GM19468 (cell line): ENCODE measurements at regions not wholly inside any gene's neighbourhood (a gene's known extent, or its start where the extent isn't known, plus 50 kb on each side); places are given as distances from the start of the nearest gene placed in this dataset.

Source experiments
- ATAC-seq: cut with Tn5 transposase; IDR thresholded peaks from one replicate; pipeline ENCODE4 v1.9.1; 2021; ENCODE audit warnings: mild to moderate bottlenecking, moderate library complexity, moderate number of reproducible peaks; ENCODE audit not compliant: unreplicated experiment; ENCODE audit errors: extremely low read depth

GRCh38 chr6:44672086-44672485 is 284.6 kb downstream of the CDC5L start:
- no peak for ATAC-seq

GRCh38 chr6:44672841-44673240 is 285.3 kb downstream of the CDC5L start:
- no peak for ATAC-seq

GRCh38 chr6:44674226-44675155 is 287.0 kb downstream of the CDC5L start:
- ATAC-seq, result no peak

- ATAC-seq, result no peak
These were observed 287.9 kb downstream of the CDC5L start for GRCh38 chr6:44675449-44675848.

- no peak for ATAC-seq
These were observed 288.8 kb downstream of the CDC5L start for GRCh38 chr6:44676246-44676790.

- ATAC-seq, result no peak
These were observed 289.4 kb downstream of the CDC5L start for GRCh38 chr6:44676826-44677433.

- no peak for ATAC-seq
These were observed 290.9 kb downstream of the CDC5L start for GRCh38 chr6:44678252-44678935.

- ATAC-seq, result no peak
These were observed 292.1 kb downstream of the CDC5L start for GRCh38 chr6:44679438-44680201.

GRCh38 chr6:44680202-44680720 is 292.8 kb downstream of the CDC5L start:
- no peak for ATAC-seq

- no peak for ATAC-seq
These were observed 294.3 kb downstream of the CDC5L start for GRCh38 chr6:44681761-44682160.

GRCh38 chr6:44682280-44682679 is 294.8 kb downstream of the CDC5L start:
- no peak for ATAC-seq

- ATAC-seq, result no peak
These were observed 295.7 kb downstream of the CDC5L start for GRCh38 chr6:44682987-44683779.

- no peak for ATAC-seq
These were observed 297.7 kb downstream of the CDC5L start for GRCh38 chr6:44685213-44685612.

- no peak for ATAC-seq
These were observed 308.6 kb downstream of the CDC5L start for GRCh38 chr6:44696099-44696498.

- no peak for ATAC-seq
These were observed 309.2 kb downstream of the CDC5L start for GRCh38 chr6:44696686-44697085.

GRCh38 chr6:44697327-44697726 is 309.8 kb downstream of the CDC5L start:
- ATAC-seq, result no peak

- no peak for ATAC-seq
These were observed 311.1 kb downstream of the CDC5L start for GRCh38 chr6:44698602-44699001.

- no peak for ATAC-seq
These were observed 311.6 kb downstream of the CDC5L start for GRCh38 chr6:44699082-44699481.

GRCh38 chr6:44699851-44700250 is 312.3 kb downstream of the CDC5L start:
- ATAC-seq, result no peak
